Urothelium cell line (cell line): ENCODE measurements at regions not wholly inside any gene's neighbourhood (a gene's known extent, or its start where the extent isn't known, plus 50 kb on each side); places are given as distances from the start of the nearest gene placed in this dataset.
A peak's percentile ranks its signal among the peaks of the same experiment; 100 is the strongest.
"Not testable (repeated sequence)": the region's sequence is repeated elsewhere in the genome, so short reads cannot be mapped to it uniquely, and the experiment has no call there.

Experiments
- DNase-seq: peaks from one replicate; pipeline ENCODE4 v3.0.0; 2011; ENCODE audit warnings: low spot score, mixed read lengths
- FAIRE-seq: peaks from 2 replicates; lab custom pipeline; 2011; peaks lifted over from hg19 to GRCh38; lab: Jason Lieb, UNC

DNA sequence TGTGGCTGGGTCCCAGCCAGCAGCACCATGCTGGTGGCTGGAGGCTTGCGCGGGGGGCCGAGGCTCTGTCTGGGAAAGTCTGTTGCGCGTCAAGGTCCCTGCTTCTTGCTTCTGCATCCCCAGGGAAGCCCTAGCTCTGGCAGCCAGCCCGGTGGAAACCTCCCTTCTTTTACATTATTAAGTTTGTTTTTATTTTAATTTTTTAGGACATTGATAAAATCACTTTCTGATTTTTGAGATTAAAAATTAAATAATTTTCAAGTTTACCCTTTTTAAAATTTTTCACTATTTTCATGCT is 81.6 kb downstream of the TRIM51G start:
- not testable (repeated sequence) for FAIRE-seq, DNase-seq

DNA sequence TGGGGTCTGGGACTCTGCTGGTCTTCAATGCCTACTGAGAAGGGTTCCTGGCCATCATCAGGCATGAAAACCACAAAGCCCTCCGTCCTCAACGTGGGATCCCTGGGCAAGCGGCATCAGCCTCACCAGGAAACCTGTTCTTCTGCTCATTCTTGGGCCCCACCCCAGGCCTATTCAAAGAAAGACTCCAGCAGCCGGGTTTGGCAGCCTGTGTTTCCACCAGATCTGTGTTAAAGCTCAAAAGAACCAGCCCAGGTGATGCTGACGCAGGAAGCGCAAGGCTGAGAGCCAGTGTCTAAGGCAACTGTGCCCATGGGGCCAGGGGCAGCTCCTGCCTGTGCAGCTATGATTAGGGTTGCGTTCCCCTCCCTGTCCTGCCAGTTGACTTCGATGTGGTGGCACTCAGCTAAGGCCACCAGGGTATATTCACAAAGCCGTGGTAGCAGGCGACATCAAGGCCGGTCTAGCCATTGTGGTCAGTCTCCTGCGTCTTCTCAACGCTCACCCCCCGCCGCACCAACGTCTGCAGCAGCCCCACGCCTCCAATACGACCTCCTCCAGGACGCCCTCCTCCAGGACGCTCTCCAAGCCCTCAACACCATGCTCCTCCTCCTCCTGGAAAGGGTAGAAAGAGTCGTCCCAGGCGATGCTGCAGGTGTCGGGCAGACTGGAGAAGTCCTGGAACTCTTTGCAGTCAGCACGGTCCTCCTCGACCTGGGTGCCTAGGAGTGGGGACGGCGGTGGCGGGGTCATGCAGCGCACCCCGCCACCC is 82.1 kb downstream of the TRIM51G start:
- DNase-seq, FAIRE-seq: not testable (repeated sequence)

DNA sequence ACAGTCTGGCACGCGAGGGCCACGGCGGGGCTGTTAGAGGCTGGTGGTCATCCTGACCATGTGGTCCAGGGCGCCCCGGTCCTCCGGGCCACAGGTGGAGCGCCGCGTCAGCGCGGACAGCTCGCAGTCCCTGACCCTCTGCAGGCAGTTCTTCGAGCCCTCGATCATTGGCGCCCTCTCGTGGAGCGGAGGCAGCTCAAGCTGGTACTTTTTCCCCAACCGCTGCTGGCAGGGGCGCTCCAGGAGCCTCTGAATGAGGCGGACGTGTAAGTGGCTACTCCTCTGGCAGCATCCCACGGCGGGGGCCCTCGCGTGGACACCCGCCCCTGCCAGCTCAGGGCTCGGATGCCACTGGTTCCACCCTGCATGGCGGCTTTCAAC is 82.9 kb downstream of the TRIM51G start:
- not testable (repeated sequence) for FAIRE-seq

DNA sequence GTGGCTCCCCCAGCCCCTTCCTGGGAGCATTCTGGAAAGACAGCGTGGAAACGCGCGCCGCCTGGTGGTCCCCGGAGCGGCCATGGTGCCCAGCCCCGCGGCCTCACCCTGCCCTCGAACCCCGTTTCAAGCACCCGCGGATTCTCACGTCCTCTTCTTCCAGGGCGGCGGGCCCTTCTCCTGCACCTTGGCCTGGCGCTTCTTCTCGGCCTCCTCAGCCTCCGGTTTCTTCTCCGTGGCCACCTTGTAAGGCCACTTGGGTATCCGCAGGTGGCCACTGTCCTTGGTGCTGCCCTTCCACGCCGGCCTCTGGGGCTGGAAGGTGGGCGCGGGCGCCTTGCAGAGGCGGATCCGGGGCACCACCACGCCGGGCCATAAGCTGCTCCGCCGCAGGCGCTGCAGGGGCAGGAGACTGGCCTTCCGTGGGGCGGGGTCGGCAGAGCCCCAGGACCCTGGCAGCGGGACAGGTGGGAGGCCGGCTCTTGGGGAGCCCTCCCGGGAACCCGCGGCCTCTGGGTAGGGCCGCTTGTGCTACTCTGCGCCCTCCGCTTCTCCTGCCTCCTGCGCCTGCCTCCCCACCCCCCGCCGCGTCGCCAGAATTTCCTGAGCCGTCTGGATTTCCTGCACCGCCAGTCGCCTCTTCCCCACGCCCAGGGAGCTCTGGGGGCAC is 83.4 kb downstream of the TRIM51G start:
- FAIRE-seq = no peak

More for the DNA sequence above, 82.9 kb downstream of the TRIM51G start:
- not testable (repeated sequence) for DNase-seq

DNA sequence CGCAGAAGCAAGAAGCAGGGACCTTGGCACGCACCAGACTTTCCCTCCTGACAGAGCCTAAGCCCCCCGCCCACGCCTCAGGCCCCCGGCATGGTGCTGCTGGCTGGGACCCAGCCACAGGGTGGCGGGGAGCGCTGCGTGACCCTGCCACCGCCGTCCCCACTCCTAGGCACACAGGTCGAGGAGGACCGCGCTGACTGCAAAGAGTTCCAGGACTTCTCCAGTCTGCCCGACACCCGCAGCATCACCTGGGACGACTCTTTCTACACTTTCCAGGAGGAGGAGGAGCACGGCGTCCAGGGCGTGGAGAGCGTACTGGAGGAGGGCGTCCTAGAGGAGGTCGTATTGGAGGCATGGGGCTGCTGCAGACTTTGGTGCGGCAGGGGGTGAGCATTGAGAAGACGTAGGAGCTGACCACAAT is 103.7 kb downstream of the TRIM51G start:
- DNase-seq = no peak
- no peak for FAIRE-seq

More for the DNA sequence above, 83.4 kb downstream of the TRIM51G start:
- DNase-seq = peak; percentile 12

DNA sequence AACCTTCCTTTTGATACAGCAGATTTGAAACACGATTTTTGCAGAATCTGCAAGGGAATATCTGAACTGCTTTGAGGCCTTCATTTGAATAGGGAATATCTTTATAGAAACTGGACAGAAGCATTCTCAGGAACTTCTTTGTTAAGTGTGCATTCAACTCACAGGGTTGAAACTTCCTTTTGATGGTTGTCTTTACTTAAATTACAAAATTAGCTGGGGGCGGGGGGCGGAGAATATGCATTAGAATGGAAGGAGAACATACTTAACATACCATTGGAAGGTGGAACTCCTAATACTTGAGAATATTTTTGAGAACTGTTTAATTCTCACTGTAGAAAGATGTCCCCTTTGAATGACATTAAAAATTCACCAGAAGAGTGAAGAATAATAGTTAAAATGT is 104.4 kb downstream of the TRIM51G start:
- FAIRE-seq (no peak), DNase-seq (no peak)
